GM23338 (cell line): ENCODE measurements at regions not wholly inside any gene's neighbourhood (a gene's known extent, or its start where the extent isn't known, plus 50 kb on each side); places are given as distances from the start of the nearest gene placed in this dataset.

Experiments
- ATAC-seq: fragments of 200-7000 bp; cut with Tn5 transposase; 3 replicates; pipeline ENCODE4 v1.9.1; 2020
- DNase-seq: peaks from one replicate; pipeline ENCODE4 v3.0.0-alpha.2; 2015; ENCODE audit warnings: low spot score
- H2AFZ ChIP-seq: fragments of 200-600 bp; sonication (generic); 2 replicates; pipeline ENCODE4 v1.8.0; 2016; ENCODE audit warnings: antibody characterized with exemption, mild to moderate bottlenecking, moderate library complexity
- H3F3A ChIP-seq: fragments of 200-600 bp; sonication (generic); replicated peaks from 2 replicates; pipeline ENCODE4 v1.8.0; 2017; ENCODE audit warnings: antibody characterized with exemption, mixed run types, low read depth
- H3K27ac ChIP-seq: fragments of 200-600 bp; sonication (generic); 2 replicates; pipeline ENCODE4 v1.6.1; 2016; ENCODE audit warnings: low read depth
- H3K27me3 ChIP-seq: fragments of 200-600 bp; sonication (generic); 2 replicates; pipeline ENCODE4 v1.8.0; 2016; ENCODE audit warnings: mild to moderate bottlenecking, mixed run types, moderate library complexity; ENCODE audit not compliant: insufficient read depth
- H3K36me3 ChIP-seq: fragments of 200-600 bp; sonication (generic); 2 replicates; pipeline ENCODE4 v1.8.0; 2016; ENCODE audit warnings: mild to moderate bottlenecking; ENCODE audit not compliant: insufficient read depth
- H3K4me1 ChIP-seq: fragments of 200-600 bp; sonication (generic); 2 replicates; pipeline ENCODE4 v1.8.0; 2016; ENCODE audit warnings: mild to moderate bottlenecking, moderate library complexity; ENCODE audit not compliant: insufficient read depth
- H3K4me2 ChIP-seq: fragments of 200-600 bp; sonication (generic); 2 replicates; pipeline ENCODE4 v1.7.1; 2017; ENCODE audit warnings: mixed run types
- H3K4me3 ChIP-seq: fragments of 200-600 bp; sonication (generic); 2 replicates; pipeline ENCODE4 v1.6.1; 2016; ENCODE audit warnings: mixed run types
- H3K79me2 ChIP-seq: fragments of 200-600 bp; sonication (generic); replicated peaks from 2 replicates; pipeline ENCODE4 v1.8.0; 2017; ENCODE audit warnings: mild to moderate bottlenecking; ENCODE audit not compliant: insufficient read depth
- H3K9me2 ChIP-seq: fragments of 200-600 bp; sonication (generic); 2 replicates; pipeline ENCODE4 v1.8.0; 2017; ENCODE audit not compliant: insufficient read depth
- H4K20me1 ChIP-seq: fragments of 200-600 bp; sonication (generic); replicated peaks from 2 replicates; pipeline ENCODE4 v1.8.0; 2017; ENCODE audit warnings: mild to moderate bottlenecking; ENCODE audit not compliant: insufficient read depth
- H3K27ac Mint-ChIP-seq: 2 replicates; pipeline ENCODE4 v1.8.0; 2020; ENCODE audit warnings: inconsistent platforms, mild to moderate bottlenecking, moderate library complexity, mixed read lengths
- H3K27me3 Mint-ChIP-seq: 3 replicates; pipeline ENCODE4 v1.8.0; 2022; ENCODE audit warnings: low read depth, mild to moderate bottlenecking, moderate library complexity, mixed read lengths, inconsistent platforms; ENCODE audit not compliant: insufficient read depth, poor library complexity
- H3K36me3 Mint-ChIP-seq: 3 replicates; pipeline ENCODE4 v1.8.0; 2021; ENCODE audit warnings: low read depth, mild to moderate bottlenecking, inconsistent platforms, moderate library complexity, mixed read lengths
- H3K4me1 Mint-ChIP-seq: 3 replicates; pipeline ENCODE4 v1.8.0; 2020; ENCODE audit warnings: mild to moderate bottlenecking, inconsistent platforms, mixed read lengths
- H3K4me3 Mint-ChIP-seq: 3 replicates; pipeline ENCODE4 v1.8.0; 2021; ENCODE audit warnings: moderate library complexity, mild to moderate bottlenecking, inconsistent platforms, mixed read lengths
- H3K9me3 Mint-ChIP-seq: 3 replicates; pipeline ENCODE4 v1.8.0; 2020; ENCODE audit warnings: moderate library complexity, mild to moderate bottlenecking, inconsistent platforms, mixed read lengths
- CREB1 ChIP-seq: fragments of 250-450 bp; sonication (Bioruptor Pico); IDR thresholded peaks from 2 replicates; pipeline ENCODE4 v1.5.0; 2020; ENCODE audit warnings: low read depth, mild to moderate bottlenecking, moderate library complexity
- CTCF ChIP-seq, 2 experiments: fragments of 200-600 bp in 1 of 2; sonication (generic) in 1 of 2; conservative IDR thresholded peaks; 2 replicates each; pipeline versions ENCODE4 v1.5.1 to v1.6.1; 2016 to 2017; ENCODE audit warnings: antibody characterized with exemption in 2 of 2, low read depth in 2 of 2, mild to moderate bottlenecking in 2 of 2, moderate library complexity in 1 of 2
- ETS1 ChIP-seq: IDR thresholded peaks from 2 replicates; pipeline ENCODE4 v1.6.1; 2016; ENCODE audit warnings: antibody characterized with exemption
- EZH2 ChIP-seq: fragments of 200-600 bp; sonication (generic); IDR thresholded peaks from one replicate; pipeline ENCODE4 v1.8.0; 2017; ENCODE audit warnings: antibody characterized with exemption, mild to moderate bottlenecking, low read depth; ENCODE audit not compliant: unreplicated experiment
- EZH2phosphoT487 ChIP-seq: fragments of 200-600 bp; sonication (generic); IDR thresholded peaks from one replicate; pipeline ENCODE4 v1.8.1; 2018; ENCODE audit warnings: antibody characterized with exemption; ENCODE audit not compliant: unreplicated experiment
- JUNB ChIP-seq: IDR thresholded peaks from one replicate; pipeline ENCODE4 v1.6.1; 2016; ENCODE audit warnings: antibody characterized with exemption; ENCODE audit not compliant: unreplicated experiment
- NANOG ChIP-seq: IDR thresholded peaks from 2 replicates; pipeline ENCODE4 v1.6.1; 2016; ENCODE audit warnings: antibody characterized with exemption, borderline replicate concordance
- POLR2AphosphoS5 ChIP-seq: IDR thresholded peaks from 2 replicates; pipeline ENCODE4 v1.6.1; 2016; ENCODE audit warnings: antibody characterized with exemption, low read depth
- REST ChIP-seq: IDR thresholded peaks from one replicate; pipeline ENCODE4 v1.6.1; 2018; ENCODE audit warnings: antibody characterized with exemption; ENCODE audit not compliant: unreplicated experiment
- STAT1 ChIP-seq: IDR thresholded peaks from one replicate; pipeline ENCODE4 v1.6.1; 2016; ENCODE audit warnings: antibody characterized with exemption; ENCODE audit not compliant: unreplicated experiment
- ZNF114 ChIP-seq: fragments of 250-450 bp; sonication (Bioruptor Pico); IDR thresholded peaks from 2 replicates; pipeline ENCODE4 v1.5.0; 2020; ENCODE audit warnings: mild to moderate bottlenecking, moderate library complexity
- ZNF331 ChIP-seq: fragments of 250-450 bp; sonication (Bioruptor Pico); IDR thresholded peaks from 2 replicates; pipeline ENCODE4 v1.5.0; 2020; ENCODE audit warnings: low read depth, mild to moderate bottlenecking, moderate library complexity
- ZNF462 ChIP-seq: fragments of 250-450 bp; sonication (Bioruptor Pico); IDR thresholded peaks from 2 replicates; pipeline ENCODE4 v1.5.0; 2020; ENCODE audit warnings: mild to moderate bottlenecking, moderate library complexity

DNA sequence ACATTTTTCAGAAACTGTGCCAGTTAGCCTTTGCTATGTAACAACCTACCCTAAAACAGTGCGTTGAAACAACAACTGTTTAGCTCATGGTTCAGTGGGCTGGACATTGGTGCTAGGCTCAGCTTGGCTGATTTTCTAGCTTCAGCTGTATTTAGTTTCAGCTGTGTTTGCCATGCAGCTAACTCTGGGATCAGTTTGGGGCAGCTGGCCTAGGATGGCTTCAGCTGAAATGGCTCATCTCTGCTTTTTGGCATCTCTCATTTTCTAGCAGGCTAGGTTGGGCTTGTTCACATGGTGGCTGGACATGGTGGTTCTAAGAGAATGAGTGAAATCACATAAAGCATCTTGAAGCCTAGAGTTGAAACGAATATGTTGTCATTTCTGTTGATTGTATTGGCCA is 464.2 kb downstream of the QKI start:
- Histone ChIP-seq H3K9me2 (peaks cover under 1% of the 10 kb centered on the region; the same call in 1 of the 2 replicates), H3K79me2 (no peaks in the 10 kb centered on the region), H3K27me3 (no peaks in the 10 kb centered on the region), H3F3A (no peaks in the 10 kb centered on the region), H3K36me3 (no peaks in the 10 kb centered on the region), H3K27ac (no peak overlapping the region), H2AFZ (no peak overlapping the region), H4K20me1 (no peaks in the 10 kb centered on the region), H3K4me3 (no peak overlapping the region), H3K4me1 (no peaks in the 10 kb centered on the region), H3K4me2 (no peak overlapping the region)
- Mint-ChIP-seq H3K27ac (no peak overlapping the region), H3K4me3 (no peak overlapping the region), H3K27me3 (peaks cover 1% of the 10 kb centered on the region), H3K4me1 (no peaks in the 10 kb centered on the region), H3K9me3 (no peaks in the 10 kb centered on the region), H3K36me3 (no peaks in the 10 kb centered on the region)
- DNase-seq (no peak), ATAC-seq (no peak)
- no peak for TF ChIP-seq CREB1 (CRISPR knock-in tag)
- no peak for TF ChIP-seq STAT1
- no peak for TF ChIP-seq EZH2
- no peak for TF ChIP-seq NANOG
- TF ChIP-seq ZNF462 (CRISPR knock-in tag), result no peak
- no peak for TF ChIP-seq REST
- TF ChIP-seq ETS1, result no peak
- no peak for TF ChIP-seq EZH2phosphoT487
- TF ChIP-seq ZNF114, result no peak
- TF ChIP-seq CTCF (conservative IDR thresholded peaks at IDR 0.05; ENCODE audit: low read depth in 2 of 2), result no peak
- no peak for TF ChIP-seq POLR2AphosphoS5
- no peak for TF ChIP-seq ZNF331
- TF ChIP-seq JUNB, result no peak
